ENCODE measurements at regions not wholly inside any gene's neighbourhood (a gene's known extent, or its start where the extent isn't known, plus 50 kb on each side); places are given as distances from the start of the nearest gene placed in this dataset.

- TF ChIP-seq CTCF (IDR thresholded peaks at IDR 0.05) (no peak), POLR2A (IDR thresholded peaks at IDR 0.05) (no peak)
Measured at GRCh38 chr18:53764086-53764485, 460.4 kb downstream of the MBD2 start.

Measured in lower leg skin (tissue), 3 donors.